ENCODE measurements at regions not wholly inside any gene's neighbourhood (a gene's known extent, or its start where the extent isn't known, plus 50 kb on each side); places are given as distances from the start of the nearest gene placed in this dataset.

DNA sequence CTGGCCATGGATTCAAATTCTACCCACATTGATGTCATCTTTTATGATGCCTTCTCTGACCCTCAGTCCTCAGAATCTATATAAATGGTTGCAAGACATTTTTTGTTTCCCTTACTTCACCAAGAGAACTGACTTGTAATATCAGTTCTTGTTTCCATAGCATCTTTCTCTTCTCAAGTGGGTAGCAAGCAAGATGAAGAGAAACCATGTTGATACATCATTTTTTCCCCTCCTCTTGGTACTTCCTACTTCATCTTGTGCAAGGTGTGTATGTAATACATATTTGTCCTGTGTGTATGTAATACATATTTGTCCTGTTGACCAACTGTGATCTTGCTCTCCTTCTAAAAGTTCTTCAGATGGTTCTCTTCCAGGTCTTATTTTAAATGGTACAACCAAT is 348.6 kb downstream of the PTEN start:
- no peak overlapping the region for H3K9ac ChIP-seq (ENCODE audit: low read length)
- no peak overlapping the region for H3K4me2 ChIP-seq (ENCODE audit: low read depth, low read length, poor library complexity, severe bottlenecking)
- H3F3A ChIP-seq (ENCODE audit: insufficient read depth), result no peaks in the 10 kb centered on the region
- no peak overlapping the region for H3K27ac ChIP-seq (ENCODE audit: low read depth, low read length)
- no peaks in the 10 kb centered on the region for H3K27me3 ChIP-seq (ENCODE audit: low read length)
- no peaks in the 10 kb centered on the region for H4K20me1 ChIP-seq (ENCODE audit: low read depth, low read length)
- H2AFZ ChIP-seq (ENCODE audit: low read depth, low read length, severe bottlenecking), result no peak overlapping the region
- H3K9me3 ChIP-seq (ENCODE audit: insufficient read depth, low read length), result no peaks in the 10 kb centered on the region
- no peaks in the 10 kb centered on the region for H3K36me3 ChIP-seq (ENCODE audit: low read length)
- H3K9me2 ChIP-seq (replicated peaks; ENCODE audit: insufficient read depth, low read length), result no peaks in the 10 kb centered on the region
- no peak overlapping the region for H3K4me3 ChIP-seq (ENCODE audit: insufficient read depth, low read length, poor library complexity, severe bottlenecking)
- H3K79me2 ChIP-seq (ENCODE audit: insufficient read depth, low read length), result no peaks in the 10 kb centered on the region
- TF ChIP-seq, protein P1, sequence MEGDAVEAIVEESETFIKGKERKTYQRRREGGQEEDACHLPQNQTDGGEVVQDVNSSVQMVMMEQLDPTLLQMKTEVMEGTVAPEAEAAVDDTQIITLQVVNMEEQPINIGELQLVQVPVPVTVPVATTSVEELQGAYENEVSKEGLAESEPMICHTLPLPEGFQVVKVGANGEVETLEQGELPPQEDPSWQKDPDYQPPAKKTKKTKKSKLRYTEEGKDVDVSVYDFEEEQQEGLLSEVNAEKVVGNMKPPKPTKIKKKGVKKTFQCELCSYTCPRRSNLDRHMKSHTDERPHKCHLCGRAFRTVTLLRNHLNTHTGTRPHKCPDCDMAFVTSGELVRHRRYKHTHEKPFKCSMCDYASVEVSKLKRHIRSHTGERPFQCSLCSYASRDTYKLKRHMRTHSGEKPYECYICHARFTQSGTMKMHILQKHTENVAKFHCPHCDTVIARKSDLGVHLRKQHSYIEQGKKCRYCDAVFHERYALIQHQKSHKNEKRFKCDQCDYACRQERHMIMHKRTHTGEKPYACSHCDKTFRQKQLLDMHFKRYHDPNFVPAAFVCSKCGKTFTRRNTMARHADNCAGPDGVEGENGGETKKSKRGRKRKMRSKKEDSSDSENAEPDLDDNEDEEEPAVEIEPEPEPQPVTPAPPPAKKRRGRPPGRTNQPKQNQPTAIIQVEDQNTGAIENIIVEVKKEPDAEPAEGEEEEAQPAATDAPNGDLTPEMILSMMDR (IDR thresholded peaks at IDR 0.05; ENCODE audit: insufficient read depth, low read length, poor library complexity, severe bottlenecking), result no peak
- no peak for TF ChIP-seq EZH2phosphoT487 (conservative IDR thresholded peaks at IDR 0.05; ENCODE audit: low read length)

DNA sequence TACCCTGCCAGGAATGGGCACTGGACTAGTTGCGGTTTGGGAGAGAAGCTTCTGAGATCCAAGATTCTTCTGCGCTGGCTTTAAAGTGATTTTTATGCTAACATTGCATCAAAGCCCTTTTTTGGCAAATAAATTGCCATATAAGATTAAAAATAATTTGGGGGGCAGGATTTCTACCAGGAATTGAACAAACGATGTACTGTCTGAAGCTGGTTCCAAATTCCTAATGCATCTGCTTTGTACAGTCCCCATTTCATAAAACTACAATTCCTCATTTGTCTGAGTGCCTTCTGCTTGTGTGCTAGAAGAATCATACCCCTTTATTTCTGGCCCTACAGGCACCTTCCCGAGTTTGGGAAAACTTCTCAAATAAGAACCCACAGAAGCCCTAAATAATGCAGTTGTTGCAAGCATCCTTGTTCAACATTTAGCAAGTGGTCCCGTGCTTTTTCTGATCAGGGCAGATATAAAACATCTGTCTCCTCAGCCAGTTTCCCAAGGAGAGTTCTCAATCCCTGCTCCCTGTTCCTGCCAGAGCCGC is 349.7 kb downstream of the PTEN start:
- Histone ChIP-seq H3K36me3 (ENCODE audit: low read length) (no peaks in the 10 kb centered on the region), H4K20me1 (ENCODE audit: low read depth, low read length) (no peaks in the 10 kb centered on the region), H3K4me2 (ENCODE audit: low read depth, low read length, poor library complexity, severe bottlenecking) (no peak overlapping the region), H3K9me2 (replicated peaks; ENCODE audit: insufficient read depth, low read length) (no peaks in the 10 kb centered on the region), H3F3A (ENCODE audit: insufficient read depth) (no peaks in the 10 kb centered on the region), H3K27me3 (ENCODE audit: low read length) (no peaks in the 10 kb centered on the region), H3K4me3 (ENCODE audit: insufficient read depth, low read length, poor library complexity, severe bottlenecking) (no peak overlapping the region), H3K79me2 (ENCODE audit: insufficient read depth, low read length) (no peaks in the 10 kb centered on the region), H2AFZ (ENCODE audit: low read depth, low read length, severe bottlenecking) (no peak overlapping the region), H3K9ac (ENCODE audit: low read length) (no peak overlapping the region), H3K27ac (ENCODE audit: low read depth, low read length) (no peak overlapping the region), H3K9me3 (ENCODE audit: insufficient read depth, low read length) (no peaks in the 10 kb centered on the region)
- TF ChIP-seq EZH2phosphoT487 (conservative IDR thresholded peaks at IDR 0.05; ENCODE audit: low read length), result no peak
- TF ChIP-seq, protein P1 (IDR thresholded peaks at IDR 0.05; ENCODE audit: insufficient read depth, low read length, poor library complexity, severe bottlenecking), result no peak

DNA sequence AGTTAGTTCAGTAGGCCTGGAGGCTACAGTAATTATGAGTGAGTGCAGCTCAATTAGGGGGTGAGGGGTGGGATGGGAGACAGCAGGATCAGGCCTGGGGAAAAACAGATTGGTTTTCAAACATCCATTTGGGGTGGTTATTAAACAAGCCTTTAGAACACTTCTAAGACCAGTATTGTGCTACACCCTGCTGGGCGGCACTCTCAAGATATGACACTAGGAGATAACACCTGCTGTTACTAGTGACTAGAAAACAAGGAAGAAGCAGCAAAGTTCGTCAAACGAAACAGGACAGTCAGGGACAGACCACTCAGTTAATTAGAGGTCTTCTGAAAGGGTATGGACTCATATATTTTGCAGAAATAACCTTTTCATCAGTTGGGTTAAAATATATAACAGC is 353.6 kb downstream of the PTEN start:
- H3K27me3 ChIP-seq (ENCODE audit: low read length), result no peaks in the 10 kb centered on the region
- TF ChIP-seq EZH2phosphoT487 (conservative IDR thresholded peaks at IDR 0.05; ENCODE audit: low read length), result no peak
- TF ChIP-seq, protein P1 (IDR thresholded peaks at IDR 0.05; ENCODE audit: insufficient read depth, low read length, poor library complexity, severe bottlenecking), result no peak
- H3K9ac ChIP-seq (ENCODE audit: low read length), result no peak overlapping the region
- H3K27ac ChIP-seq (ENCODE audit: low read depth, low read length), result no peak overlapping the region
- H4K20me1 ChIP-seq (ENCODE audit: low read depth, low read length), result no peaks in the 10 kb centered on the region
- no peak overlapping the region for H3K4me3 ChIP-seq (ENCODE audit: insufficient read depth, low read length, poor library complexity, severe bottlenecking)
- no peaks in the 10 kb centered on the region for H3K79me2 ChIP-seq (ENCODE audit: insufficient read depth, low read length)
- no peaks in the 10 kb centered on the region for H3K9me3 ChIP-seq (ENCODE audit: insufficient read depth, low read length)
- H3F3A ChIP-seq (ENCODE audit: insufficient read depth), result no peaks in the 10 kb centered on the region
- H3K4me2 ChIP-seq (ENCODE audit: low read depth, low read length, poor library complexity, severe bottlenecking), result no peak overlapping the region
- H3K9me2 ChIP-seq (replicated peaks; ENCODE audit: insufficient read depth, low read length), result no peaks in the 10 kb centered on the region
- no peak overlapping the region for H2AFZ ChIP-seq (ENCODE audit: low read depth, low read length, severe bottlenecking)
- H3K36me3 ChIP-seq (ENCODE audit: low read length), result no peaks in the 10 kb centered on the region

All from SU-DHL-6 (cell line).